HG03571 (cell line): ENCODE measurements at regions not wholly inside any gene's neighbourhood (a gene's known extent, or its start where the extent isn't known, plus 50 kb on each side); places are given as distances from the start of the nearest gene placed in this dataset.
"Not testable (repeated sequence)": the region's sequence is repeated elsewhere in the genome, so short reads cannot be mapped to it uniquely, and the experiment has no call there.

Experiments
- ATAC-seq: cut with Tn5 transposase; IDR thresholded peaks from one replicate; pipeline ENCODE4 v1.9.1; 2021; ENCODE audit not compliant: unreplicated experiment

DNA sequence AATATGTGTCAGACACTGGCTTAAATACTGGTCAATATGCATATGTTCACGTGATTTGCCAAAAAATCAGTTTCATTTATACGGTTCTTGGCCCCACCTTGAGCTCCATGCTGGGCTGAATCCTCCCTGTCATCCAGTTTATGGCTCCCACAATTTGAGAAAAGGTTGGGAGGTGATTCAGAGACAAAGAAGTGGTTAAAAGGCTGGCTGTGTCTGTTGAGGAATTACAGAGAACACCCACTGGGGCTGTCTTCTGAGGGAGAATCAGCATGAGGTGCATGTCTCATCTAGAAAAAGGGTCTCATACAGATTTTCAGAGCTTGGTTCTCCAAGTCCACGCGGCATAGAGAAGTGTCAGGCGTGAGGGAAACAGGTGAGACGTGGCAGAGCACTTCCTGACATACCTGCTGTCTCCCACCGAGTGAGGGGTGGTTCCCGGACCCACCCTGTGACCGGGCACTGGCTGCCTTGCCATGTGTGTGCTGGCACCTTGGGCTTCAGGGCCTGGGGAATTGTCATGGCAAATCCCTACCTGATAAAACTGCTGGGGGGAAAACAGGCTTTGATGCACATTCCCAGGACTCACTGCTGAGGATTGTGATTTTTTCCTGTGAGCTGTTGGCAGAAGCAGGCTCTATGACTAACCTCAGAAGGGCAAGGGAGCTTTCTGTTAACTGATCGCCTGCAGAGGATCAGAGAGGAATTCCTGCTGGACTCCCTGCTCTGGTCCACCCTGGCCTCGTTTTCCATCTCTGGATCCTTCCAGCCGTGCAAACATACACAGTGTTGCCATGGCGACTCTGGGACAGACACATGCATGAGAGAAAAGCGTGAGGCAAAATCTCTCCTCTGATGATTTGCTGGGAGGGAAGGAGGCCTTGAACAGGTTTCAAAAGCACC lies 223.6 kb downstream of the ADAMTS15 start:
- ATAC-seq = no peak

DNA sequence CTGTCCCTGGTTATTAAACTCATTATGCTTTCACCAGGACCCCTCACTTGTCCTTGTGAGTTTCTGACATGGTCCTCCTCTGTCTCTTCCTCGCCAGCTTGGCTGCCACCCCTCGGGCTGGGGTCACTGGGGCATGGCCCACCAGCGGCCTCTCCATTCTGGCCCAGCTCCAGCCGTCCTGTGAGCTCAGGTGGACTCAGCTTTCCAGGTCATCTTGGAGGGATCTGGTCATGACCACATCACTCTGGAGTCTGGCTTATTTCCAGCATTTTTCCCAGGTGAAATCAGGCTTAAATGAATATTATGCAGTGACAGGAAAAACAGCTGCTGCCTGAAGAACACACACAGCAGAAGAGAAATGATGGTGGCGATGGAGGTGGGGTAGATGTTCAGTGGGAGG lies 224.5 kb downstream of the ADAMTS15 start:
- ATAC-seq = no peak

DNA sequence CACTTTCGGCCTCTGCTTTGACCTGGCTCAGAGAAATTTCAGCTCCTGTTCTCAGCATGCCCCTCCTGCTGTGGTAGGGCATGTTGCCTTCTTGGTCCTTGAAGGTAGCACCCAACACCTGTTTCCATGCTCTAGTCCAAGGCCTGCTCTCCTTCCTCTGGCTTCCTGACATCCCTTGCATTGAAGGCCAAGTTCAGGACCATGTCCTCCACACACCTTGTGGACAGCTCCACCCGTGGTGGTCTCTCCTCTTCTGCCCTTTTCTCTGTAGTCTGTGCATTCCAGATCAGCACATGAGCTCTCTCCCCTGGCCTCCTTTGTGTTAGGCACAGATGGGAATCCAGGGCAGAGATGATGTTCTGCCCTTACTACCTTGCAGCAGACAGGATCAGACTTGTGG lies 225.3 kb downstream of the ADAMTS15 start:
- no peak for ATAC-seq

DNA sequence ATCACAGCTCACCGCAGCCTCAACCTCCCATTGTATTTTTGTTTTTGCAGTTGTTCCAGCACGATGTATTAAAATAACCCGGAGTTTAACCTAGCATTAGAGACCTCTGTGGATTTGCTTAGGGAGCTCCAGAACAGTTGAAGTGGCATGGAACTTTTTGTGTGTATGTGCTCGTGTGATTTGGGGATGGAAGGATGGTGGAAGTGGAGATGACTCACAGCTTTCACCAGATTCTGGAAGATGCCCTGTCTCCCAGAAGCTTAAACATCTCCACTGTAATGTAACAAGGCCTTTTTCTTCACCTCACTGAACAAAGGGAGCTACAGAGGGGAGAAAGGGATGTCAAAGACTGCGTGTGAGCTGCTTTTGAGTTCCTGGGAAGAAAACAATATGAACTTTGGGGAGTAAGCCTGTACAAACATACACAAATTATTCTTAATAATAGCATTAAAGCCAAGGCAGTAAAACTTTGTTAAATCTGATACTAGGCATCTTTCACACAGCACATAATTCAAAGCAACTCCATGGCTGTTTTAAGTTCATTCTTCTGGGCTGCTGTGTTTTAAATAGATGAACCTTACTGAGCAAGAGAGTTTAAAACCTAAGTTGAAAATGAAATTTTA lies 226.4 kb downstream of the ADAMTS15 start:
- ATAC-seq = no peak

DNA sequence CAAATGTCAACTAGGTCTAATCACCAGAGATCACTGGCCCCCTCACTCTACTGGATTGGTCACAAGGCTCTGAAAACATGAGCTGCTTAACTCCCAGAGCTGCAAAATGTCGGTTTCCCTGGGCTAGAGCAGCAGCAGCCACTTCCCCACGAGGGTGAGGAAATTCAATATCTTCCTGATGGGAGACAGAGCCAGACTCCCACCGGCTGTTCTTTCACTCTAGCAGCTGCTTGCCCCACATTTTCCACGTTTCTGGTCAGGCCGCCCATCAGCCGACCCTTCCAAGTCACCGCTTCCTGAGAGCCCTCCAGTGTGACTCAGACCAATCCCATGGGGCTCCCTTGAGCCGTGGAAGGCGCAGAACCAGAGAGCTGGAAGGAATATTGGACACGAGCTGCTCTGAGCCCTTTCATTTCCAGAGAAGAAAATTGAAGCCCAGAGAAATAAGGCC lies 227.0 kb downstream of the ADAMTS15 start:
- ATAC-seq = no peak

DNA sequence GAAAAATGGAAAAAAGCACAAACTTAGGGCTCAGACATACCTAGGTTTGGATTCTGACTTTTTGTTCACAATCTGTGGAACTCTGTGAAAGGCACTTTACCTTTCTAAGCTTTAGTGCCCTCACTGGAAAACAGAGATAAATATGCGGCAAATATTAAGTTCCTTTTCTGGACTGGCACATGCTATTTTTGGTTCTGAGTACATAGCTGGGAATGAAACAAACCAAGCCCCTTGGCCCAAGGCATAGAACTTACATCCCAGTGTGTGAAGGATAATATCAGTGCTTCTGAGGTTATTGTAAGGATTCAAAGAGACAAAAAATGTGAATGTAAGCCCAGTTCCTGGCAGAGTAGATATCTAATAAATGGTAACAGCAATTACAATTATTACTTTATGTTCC lies 227.5 kb downstream of the ADAMTS15 start:
- no peak for ATAC-seq

DNA sequence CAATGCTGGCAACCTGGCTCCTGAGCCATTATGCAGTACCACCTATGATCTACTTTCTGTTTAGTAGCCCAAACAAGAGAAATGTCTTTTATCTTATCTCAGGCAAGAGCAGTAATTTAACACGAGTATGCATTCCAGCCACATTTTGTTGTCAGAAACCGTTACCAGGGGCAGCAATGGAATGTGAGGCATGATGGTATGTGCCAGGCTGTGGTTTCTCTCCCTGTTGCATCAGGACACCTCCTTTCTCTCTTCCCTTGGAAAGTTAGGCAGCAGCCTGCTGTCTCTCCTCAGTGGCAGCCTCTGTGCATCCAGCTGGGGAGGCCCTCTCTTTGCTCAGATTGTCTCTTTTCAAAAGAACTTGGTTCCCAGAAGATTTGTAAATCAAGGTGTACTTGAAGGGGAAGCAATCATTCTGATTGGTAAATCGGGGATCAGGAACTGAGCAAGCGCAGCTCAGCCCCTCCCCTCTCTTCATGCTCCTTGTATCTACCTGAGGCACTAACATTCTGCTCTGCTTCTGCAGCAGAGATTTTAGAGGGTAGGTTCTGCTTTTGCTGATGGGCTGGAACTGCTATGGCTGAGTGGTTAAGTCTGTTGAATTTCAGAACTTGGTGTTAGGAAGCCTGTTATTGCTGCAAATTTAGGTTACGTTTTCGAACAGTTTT lies 229.2 kb downstream of the ADAMTS15 start:
- ATAC-seq = no peak

DNA sequence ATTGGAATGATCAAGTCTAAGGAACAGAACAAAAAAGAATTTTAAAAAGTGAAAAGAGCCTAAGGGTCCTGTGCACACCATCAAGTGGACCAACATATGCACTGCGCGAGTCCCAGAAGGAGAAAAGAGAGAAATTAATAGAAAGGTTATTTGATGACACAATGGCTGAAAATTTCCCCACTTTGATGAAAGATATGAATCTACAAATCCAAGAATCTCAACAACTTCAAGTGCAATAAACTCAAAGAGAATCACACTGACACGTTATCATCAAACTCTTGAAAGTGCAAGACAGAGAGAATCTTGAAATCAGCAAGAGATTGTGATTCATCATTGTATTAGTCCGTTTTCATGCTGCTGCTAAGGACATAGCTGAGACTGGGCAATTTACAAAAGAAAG lies 230.8 kb downstream of the ADAMTS15 start:
- ATAC-seq = no peak

DNA sequence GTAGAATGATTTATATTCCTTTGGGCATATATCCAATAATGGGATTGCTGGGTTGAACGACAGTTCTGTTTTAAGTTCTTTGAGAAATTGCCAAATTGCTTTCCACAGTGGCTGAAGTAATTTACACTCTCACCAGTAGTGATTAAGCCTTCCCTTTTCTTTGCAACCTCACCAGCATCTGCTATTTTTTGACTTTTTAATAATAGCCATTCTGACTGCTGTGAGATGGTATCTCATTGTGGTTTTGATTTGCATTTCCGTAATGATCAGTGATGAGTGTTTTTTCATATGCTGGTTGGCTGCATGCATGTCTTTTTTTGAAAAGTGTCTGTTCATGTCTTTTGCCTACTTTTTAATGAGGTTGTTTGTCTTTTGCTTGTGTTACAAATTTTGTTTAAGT lies 233.8 kb downstream of the SNX19 start:
- ATAC-seq = not testable (repeated sequence)

DNA sequence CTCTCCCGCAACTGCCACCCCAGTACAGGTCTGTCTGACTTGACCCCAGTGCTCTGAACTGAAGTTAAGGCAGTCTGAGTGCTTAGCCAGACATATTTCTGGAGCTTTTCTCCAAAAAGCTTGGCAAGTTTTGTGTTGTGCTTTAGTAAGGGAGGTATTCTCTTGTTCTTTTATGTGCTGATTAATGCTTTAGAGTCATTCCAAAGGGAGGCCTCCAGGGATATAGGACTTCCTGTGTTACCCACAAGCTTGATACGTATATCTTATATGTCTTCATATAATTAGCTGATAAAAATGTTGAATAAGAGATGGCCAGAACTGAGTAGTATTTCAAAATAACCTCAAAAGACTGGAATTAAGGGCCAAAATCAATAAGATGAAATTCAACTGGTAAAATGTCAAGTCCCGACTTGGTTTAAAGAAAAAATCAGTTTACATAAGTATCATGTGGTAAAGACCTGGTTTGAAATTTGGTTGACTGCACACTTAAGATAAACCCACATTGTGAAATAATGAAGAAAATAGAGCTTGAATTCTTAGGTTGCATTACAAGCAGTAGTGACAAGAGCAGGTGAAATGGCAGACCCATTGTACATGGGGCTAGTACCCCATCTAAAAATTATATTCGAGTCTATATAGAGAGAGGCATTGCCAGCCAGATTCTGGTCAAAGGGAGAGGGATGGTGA lies 226.9 kb downstream of the SNX19 start:
- ATAC-seq = no peak

DNA sequence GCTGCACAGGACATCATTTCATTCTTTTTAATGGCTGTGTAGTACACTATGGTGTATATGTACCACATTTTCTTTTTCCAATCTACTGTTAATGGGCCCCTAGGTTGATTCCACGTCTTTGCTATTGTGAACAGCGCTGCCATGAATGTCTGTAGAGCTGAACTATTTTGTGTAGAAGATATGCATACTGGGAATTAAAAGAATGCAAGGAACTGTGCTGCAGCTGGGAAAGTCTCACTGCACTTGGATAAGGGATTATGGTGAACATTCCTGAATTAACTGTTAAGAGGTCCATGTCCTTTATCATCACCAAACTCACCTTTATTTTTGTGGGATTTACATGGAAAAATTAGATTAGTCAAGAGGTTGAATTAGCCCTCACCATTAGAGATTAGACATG lies 224.7 kb downstream of the SNX19 start:
- ATAC-seq = no peak

DNA sequence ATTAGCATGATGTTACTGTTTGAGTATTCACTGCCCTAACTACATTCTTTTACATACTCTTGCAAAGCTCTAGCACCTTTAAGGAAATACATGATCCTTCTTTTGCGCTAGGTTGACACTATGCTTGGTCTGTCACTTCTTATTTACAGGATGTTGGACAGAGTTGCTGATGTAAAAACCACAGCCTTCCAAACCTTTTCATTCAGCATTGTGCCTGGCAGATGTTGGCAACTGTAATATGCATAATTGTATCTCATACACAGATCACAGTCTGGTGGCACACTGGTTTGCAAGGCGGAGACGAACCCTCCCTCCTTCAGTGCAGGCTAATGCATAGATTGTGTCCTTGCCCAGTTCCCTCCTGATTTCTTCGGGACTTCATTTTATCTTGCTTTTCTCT lies 224.1 kb downstream of the SNX19 start:
- no peak for ATAC-seq

DNA sequence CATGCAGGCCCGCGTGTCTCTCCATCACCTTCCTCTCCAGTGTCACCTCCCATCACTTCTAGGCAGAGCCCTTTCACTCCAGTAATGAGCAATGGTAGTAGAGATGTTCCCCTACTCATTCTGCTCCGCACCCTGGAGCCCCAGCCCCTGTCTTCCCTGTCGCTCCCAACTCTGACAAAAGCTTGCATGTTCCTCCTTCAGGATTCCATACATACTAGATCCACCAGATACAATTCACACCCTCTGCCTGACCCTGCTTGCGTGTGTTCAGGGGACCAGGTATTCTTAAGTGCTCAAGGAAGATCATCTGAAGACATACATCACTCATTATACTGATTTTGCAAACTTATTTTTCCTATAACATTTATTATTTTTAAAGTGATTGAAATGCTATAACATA lies 222.7 kb downstream of the SNX19 start:
- no peak for ATAC-seq

DNA sequence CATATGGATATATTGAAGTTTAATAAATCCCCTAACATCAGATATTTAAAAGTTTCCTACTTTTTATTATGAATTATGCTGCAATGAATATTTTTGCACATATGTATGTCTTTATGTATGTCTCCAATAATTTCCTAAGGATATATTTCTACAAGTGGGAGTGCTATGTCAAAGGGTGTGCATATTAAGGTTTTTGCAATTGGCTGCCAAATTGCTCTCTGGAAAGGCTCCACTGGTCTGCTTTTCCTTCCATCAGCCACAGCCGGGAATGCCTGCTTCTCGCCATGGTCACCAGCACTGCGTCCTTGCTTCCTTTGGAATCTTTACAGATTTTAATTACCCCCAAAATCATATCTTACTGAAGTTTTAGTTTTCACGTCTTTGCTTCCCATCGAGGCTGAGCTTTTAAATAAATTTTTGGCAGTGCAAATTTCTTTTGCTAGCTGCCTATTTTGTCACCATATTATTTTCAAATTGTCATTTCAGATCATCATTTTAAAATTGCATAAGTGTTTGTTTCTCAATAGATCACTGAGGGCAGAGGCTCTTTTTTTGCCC lies 221.7 kb downstream of the SNX19 start:
- no peak for ATAC-seq

DNA sequence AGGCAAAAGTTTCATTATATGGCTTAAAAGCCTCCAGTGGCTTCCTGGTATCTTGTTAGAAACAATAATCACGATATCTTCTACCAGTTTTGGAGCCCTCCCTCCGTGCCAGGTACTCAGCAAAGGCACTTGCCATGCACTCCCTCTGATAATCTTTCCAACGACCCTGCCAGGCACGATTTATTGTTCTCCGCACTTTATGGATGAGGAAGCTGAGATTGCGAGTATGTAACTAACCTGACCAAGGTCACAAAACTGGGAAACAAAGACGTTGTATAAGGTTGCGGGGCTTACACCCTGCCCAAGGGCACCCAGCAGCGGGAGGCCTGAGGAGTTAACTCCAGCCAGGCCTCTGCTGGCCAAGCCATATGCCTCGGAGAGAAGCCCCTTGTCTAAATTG lies 218.1 kb downstream of the SNX19 start:
- no peak for ATAC-seq

DNA sequence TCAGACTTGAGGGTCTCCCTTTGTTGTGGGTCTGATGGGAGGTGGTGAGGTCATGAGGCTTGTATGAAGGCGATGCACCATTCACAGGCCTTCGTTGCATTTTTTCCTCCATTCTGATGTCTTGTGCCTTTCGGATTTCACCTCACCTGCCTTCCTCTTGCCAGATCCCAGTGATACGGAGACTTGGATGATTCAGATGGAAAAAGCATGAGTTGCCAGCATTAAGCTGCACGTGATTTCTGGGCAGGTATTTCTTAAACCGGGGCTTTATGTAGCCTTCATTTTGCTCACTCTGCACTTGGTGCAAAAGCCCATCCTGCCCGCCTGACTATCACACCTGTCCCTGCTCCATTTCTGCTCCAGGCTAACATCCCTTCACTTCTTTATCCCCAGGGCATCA lies 216.7 kb downstream of the SNX19 start:
- ATAC-seq = no peak

DNA sequence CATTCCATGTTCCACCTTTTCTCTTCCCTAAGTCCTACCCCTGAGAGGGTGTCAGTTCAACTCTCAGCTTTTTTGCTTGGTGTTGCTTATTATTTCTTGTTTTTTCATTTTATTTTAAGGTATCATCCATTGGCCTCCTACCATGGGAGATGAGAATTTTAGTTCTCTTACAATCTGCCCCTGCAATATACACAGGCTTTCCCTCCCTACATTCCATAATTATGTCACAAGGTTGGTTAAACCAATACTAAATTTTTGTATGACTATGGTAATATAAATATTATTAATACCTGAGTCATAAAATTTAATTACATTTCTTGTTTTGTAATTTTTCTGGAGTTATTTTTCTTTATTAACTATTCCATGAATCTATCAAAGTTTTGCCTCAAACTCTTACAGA lies 216.2 kb downstream of the SNX19 start:
- no peak for ATAC-seq

DNA sequence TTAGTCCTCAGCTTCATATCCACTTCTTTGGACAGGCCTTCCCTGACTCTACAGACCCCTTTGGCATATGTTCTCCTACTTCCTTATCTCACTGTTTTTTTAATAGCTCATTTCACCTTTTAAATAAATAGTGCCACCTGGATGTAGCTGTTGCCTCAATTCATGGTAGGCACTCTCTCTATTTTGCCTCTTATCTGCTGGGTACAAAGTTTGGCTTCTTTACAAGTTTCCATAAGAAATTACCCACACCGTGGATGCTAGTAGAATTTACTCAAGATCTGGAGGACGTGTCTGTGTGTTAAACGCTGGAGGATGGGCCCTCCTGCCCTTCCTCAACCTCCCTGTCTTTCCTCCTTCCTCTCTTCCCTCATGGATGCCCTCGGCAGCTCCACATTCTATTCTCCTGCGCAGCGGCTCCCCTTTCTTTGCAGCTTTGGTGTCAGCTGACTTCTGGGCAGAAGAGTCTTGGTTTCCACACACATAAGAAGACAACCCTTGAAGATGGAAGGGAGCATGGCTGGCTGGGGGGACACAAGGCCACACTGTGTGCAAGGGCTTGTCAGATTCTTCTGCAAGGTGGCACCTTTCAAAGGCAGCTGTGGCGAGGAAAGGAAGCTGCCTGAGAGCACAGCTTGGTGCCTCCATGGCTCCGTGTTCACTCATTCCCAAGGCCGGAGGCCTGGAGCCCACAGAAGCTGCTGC lies 212.6 kb downstream of the SNX19 start:
- ATAC-seq = no peak

DNA sequence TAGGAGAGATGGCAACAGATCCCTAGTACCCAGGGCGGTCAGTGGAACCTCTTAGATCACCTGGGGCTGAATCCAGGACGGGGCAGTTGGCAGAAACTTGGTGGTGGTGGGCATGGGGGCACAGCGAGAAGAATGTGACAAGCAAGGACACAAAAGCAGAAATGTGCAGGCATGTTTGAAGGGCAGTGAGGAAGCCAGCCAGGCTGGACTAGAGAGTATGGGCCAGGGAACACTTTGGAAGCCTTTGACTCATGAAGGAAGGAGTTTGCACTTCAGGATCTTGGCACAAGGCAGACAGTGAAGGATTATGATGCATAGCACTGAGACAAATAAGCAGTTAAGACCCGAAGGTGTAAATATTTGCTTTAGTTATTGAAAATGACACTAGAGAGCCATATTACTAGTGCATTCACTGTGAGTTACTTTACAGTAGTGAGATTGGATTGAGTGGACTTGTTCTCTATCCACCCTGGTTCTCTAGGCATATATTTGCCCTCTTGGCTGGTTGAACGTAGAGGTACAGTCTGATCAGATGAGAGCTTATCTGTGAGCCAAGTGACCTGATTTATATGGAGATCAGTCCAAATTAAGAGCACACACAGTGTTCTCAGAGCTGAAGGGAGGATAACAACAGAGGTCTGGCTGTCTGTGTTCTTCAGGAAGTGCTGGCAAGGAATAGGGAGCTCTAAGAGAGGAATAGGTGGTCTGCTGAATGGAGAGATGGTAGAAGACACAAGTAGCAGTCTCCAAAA lies 210.4 kb downstream of the SNX19 start:
- no peak for ATAC-seq

DNA sequence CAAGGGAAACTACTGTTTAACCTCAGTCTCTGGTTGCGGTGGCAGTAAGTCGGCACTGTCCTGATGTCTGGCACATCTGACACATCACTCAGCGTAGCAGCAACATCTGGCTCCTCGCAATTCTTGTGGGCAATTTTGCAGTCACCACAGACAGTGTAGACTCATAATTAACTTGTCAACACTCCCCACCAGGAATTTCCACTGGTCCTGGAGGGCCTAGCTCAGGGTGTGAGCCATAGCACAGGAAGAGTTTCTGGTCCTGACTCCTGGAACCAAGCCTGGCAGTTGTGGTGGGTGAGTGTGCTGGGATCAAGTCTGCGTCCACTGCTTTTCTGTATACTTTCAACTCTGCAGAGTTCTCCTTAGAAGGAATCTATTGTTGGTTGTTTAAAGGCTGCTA lies 209.7 kb downstream of the SNX19 start:
- no peak for ATAC-seq
